Loucy (cell line): ENCODE measurements at regions not wholly inside any gene's neighbourhood (a gene's known extent, or its start where the extent isn't known, plus 50 kb on each side); places are given as distances from the start of the nearest gene placed in this dataset.
"Not testable (repeated sequence)": the region's sequence is repeated elsewhere in the genome, so short reads cannot be mapped to it uniquely, and the experiment has no call there.

ENCODE experiments used
- EZH2phosphoT487 ChIP-seq: fragments of 200-600 bp; IDR thresholded peaks from 2 replicates; pipeline ENCODE4 v1.6.1; 2018; ENCODE audit warnings: antibody characterized with exemption, mild to moderate bottlenecking, moderate library complexity, borderline replicate concordance
- TF ChIP-seq, protein P1 (sequence below): fragments of 200-600 bp; sonication (generic); conservative IDR thresholded peaks from 2 replicates; pipeline ENCODE4 v1.5.1; 2014; ENCODE audit warnings: mild to moderate bottlenecking, antibody characterized with exemption, low read length

GRCh38 chr2:171261529-171261928, 100.8 kb upstream of the TLK1 start:
- TF ChIP-seq EZH2phosphoT487: not testable (repeated sequence)
- TF ChIP-seq, protein P1, sequence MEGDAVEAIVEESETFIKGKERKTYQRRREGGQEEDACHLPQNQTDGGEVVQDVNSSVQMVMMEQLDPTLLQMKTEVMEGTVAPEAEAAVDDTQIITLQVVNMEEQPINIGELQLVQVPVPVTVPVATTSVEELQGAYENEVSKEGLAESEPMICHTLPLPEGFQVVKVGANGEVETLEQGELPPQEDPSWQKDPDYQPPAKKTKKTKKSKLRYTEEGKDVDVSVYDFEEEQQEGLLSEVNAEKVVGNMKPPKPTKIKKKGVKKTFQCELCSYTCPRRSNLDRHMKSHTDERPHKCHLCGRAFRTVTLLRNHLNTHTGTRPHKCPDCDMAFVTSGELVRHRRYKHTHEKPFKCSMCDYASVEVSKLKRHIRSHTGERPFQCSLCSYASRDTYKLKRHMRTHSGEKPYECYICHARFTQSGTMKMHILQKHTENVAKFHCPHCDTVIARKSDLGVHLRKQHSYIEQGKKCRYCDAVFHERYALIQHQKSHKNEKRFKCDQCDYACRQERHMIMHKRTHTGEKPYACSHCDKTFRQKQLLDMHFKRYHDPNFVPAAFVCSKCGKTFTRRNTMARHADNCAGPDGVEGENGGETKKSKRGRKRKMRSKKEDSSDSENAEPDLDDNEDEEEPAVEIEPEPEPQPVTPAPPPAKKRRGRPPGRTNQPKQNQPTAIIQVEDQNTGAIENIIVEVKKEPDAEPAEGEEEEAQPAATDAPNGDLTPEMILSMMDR: not testable (repeated sequence)
